KMS-11 (cell line): ENCODE measurements at regions not wholly inside any gene's neighbourhood (a gene's known extent, or its start where the extent isn't known, plus 50 kb on each side); places are given as distances from the start of the nearest gene placed in this dataset.

Source experiments
- H2AFZ ChIP-seq: fragments of 200-600 bp; sonication (generic); 2 replicates; pipeline ENCODE4 v1.6.1; 2016; ENCODE audit warnings: antibody characterized with exemption, mixed run types, low read depth
- H3K27ac ChIP-seq: fragments of 200-600 bp; sonication (generic); 2 replicates; pipeline ENCODE4 v1.6.1; 2016; ENCODE audit warnings: mild to moderate bottlenecking, mixed run types
- H3K27me3 ChIP-seq: fragments of 200-600 bp; sonication (generic); 2 replicates; pipeline ENCODE4 v1.6.1; 2017; ENCODE audit warnings: mild to moderate bottlenecking, low read depth, mixed run types, moderate library complexity; ENCODE audit not compliant: insufficient read depth
- H3K36me3 ChIP-seq: fragments of 200-600 bp; sonication (generic); 2 replicates; pipeline ENCODE4 v1.6.1; 2017; ENCODE audit warnings: mild to moderate bottlenecking, mixed run types; ENCODE audit not compliant: insufficient read depth
- H3K4me1 ChIP-seq: fragments of 200-600 bp; sonication (generic); 2 replicates; pipeline ENCODE4 v1.6.1; 2016; ENCODE audit warnings: mild to moderate bottlenecking, low read depth, mixed run types; ENCODE audit not compliant: poor library complexity, severe bottlenecking
- H3K4me2 ChIP-seq: fragments of 200-600 bp; sonication (generic); 2 replicates; pipeline ENCODE4 v1.7.0; 2016; ENCODE audit warnings: mild to moderate bottlenecking, mixed run types
- H3K4me3 ChIP-seq: fragments of 200-600 bp; sonication (generic); IDR thresholded peaks from 2 replicates; pipeline ENCODE4 v1.6.1; 2017; ENCODE audit warnings: low read depth, low read length, mixed read lengths; ENCODE audit not compliant: insufficient read depth
- H3K79me2 ChIP-seq: fragments of 200-600 bp; sonication (generic); 2 replicates; pipeline ENCODE4 v1.6.1; 2016; ENCODE audit warnings: low read depth, mixed run types; ENCODE audit not compliant: insufficient read depth
- H3K9ac ChIP-seq: fragments of 200-600 bp; sonication (generic); 2 replicates; pipeline ENCODE4 v1.6.1; 2016; ENCODE audit warnings: mild to moderate bottlenecking, mixed run types
- H4K20me1 ChIP-seq: fragments of 200-600 bp; sonication (generic); 2 replicates; pipeline ENCODE4 v1.6.1; 2016; ENCODE audit warnings: mild to moderate bottlenecking, mixed run types; ENCODE audit not compliant: insufficient read depth
- CTCF ChIP-seq: fragments of 200-600 bp; sonication (generic); conservative IDR thresholded peaks from 2 replicates; pipeline ENCODE4 v1.6.1; 2017; ENCODE audit warnings: low read depth, mild to moderate bottlenecking, antibody characterized with exemption, low read length, moderate library complexity, mixed read lengths

GRCh38 chr11:115067471-115067870 is 389.1 kb downstream of the NXPE2 start:
- H3K4me2 ChIP-seq, result no peak overlapping the region
- H3K36me3 ChIP-seq, result no peaks in the 10 kb centered on the region
- no peak overlapping the region for H3K4me3 ChIP-seq
- H3K9ac ChIP-seq, result no peak overlapping the region
- no peaks in the 10 kb centered on the region for H3K79me2 ChIP-seq
- H4K20me1 ChIP-seq, result no peaks in the 10 kb centered on the region
- no peak for TF ChIP-seq CTCF
- no peaks in the 10 kb centered on the region for H3K27me3 ChIP-seq
- no peaks in the 10 kb centered on the region for H3K4me1 ChIP-seq
- H2AFZ ChIP-seq, result no peak overlapping the region
- H3K27ac ChIP-seq, result no peak overlapping the region

- Histone ChIP-seq H3K27ac (no peak overlapping the region), H3K4me1 (no peaks in the 10 kb centered on the region), H3K9ac (no peak overlapping the region), H3K79me2 (no peaks in the 10 kb centered on the region), H3K27me3 (no peaks in the 10 kb centered on the region), H2AFZ (no peak overlapping the region), H3K4me2 (no peak overlapping the region), H3K36me3 (no peaks in the 10 kb centered on the region), H4K20me1 (no peaks in the 10 kb centered on the region), H3K4me3 (no peak overlapping the region)
- no peak for TF ChIP-seq CTCF
Observed at GRCh38 chr11:115067900-115068530, 389.7 kb downstream of the NXPE2 start.

- Histone ChIP-seq H3K27me3 (no peaks in the 10 kb centered on the region), H4K20me1 (no peaks in the 10 kb centered on the region), H2AFZ (no peak overlapping the region), H3K79me2 (no peaks in the 10 kb centered on the region), H3K9ac (no peak overlapping the region), H3K36me3 (no peaks in the 10 kb centered on the region), H3K4me3 (no peak overlapping the region), H3K27ac (no peak overlapping the region), H3K4me1 (no peaks in the 10 kb centered on the region), H3K4me2 (no peak overlapping the region)
- TF ChIP-seq CTCF, result no peak
Observed at GRCh38 chr11:115069599-115069998, 391.3 kb downstream of the NXPE2 start.

GRCh38 chr11:115075356-115075755 is 397.0 kb downstream of the NXPE2 start:
- no peak overlapping the region for H3K4me3 ChIP-seq
- no peak for TF ChIP-seq CTCF
- H3K27me3 ChIP-seq, result no peaks in the 10 kb centered on the region
- no peaks in the 10 kb centered on the region for H3K79me2 ChIP-seq
- no peak overlapping the region for H3K4me2 ChIP-seq
- H3K27ac ChIP-seq, result no peak overlapping the region
- H3K36me3 ChIP-seq, result no peaks in the 10 kb centered on the region
- no peak overlapping the region for H3K9ac ChIP-seq
- H3K4me1 ChIP-seq, result no peaks in the 10 kb centered on the region
- no peak overlapping the region for H2AFZ ChIP-seq
- no peaks in the 10 kb centered on the region for H4K20me1 ChIP-seq
